GM12878 (cell line): ENCODE measurements at regions not wholly inside any gene's neighbourhood (a gene's known extent, or its start where the extent isn't known, plus 50 kb on each side); places are given as distances from the start of the nearest gene placed in this dataset.

ENCODE experiments used
- ATAC-seq: fragments of 200-7000 bp; cut with Tn5 transposase; 3 replicates; pipeline ENCODE4 v1.9.1; 2020; ENCODE audit warnings: mild to moderate bottlenecking, moderate library complexity
- BruUV-seq: library from RNA; stranded (reverse); fragments of 400-500 nt; replicated peaks from 2 replicates; lab custom pipeline; 2021; lab: Mats Ljungman, UMichigan
- CTCF ChIA-PET: fragments of 300-600 bp; sonication (Branson Sonifier 250); formaldehyde crosslinking; extraction: SDS; loops from one replicate; lab custom pipeline; 2021; ENCODE audit warnings: inconsistent platforms; lab: Yijun Ruan, JAX
- POLR2A ChIA-PET: fragments of 350-600 bp; formaldehyde crosslinking; extraction: SDS; loops from one replicate; lab custom pipeline; 2021; ENCODE audit warnings: inconsistent platforms; lab: Charles Lee
- RAD21 ChIA-PET: fragments of 300-600 bp; sonication (Branson Sonifier 250); formaldehyde crosslinking; loops from one replicate; lab custom pipeline; 2023; ENCODE audit warnings: antibody characterized with exemption; ENCODE audit not compliant: unreplicated experiment; lab: Charles Lee
- SMC1A ChIA-PET: fragments of 300-600 bp; sonication (Branson Sonifier 250); formaldehyde crosslinking; loops from one replicate; lab custom pipeline; 2023; ENCODE audit not compliant: unreplicated experiment, uncharacterized antibody; lab: Charles Lee
- DNase-seq: peaks from one replicate; pipeline ENCODE4 v3.0.0-alpha.2; 2011; ENCODE audit warnings: low read depth, low spot score
- FAIRE-seq: peaks from 3 replicates; lab custom pipeline; 2011; peaks lifted over from hg19 to GRCh38; lab: Jason Lieb, UNC
- H2AFZ ChIP-seq: 2 replicates; pipeline ENCODE4 v1.6.0; 2011; ENCODE audit warnings: low read depth, low read length, control low read depth; ENCODE audit not compliant: control insufficient read depth
- H3K27ac ChIP-seq: 2 replicates; pipeline ENCODE4 v1.5.1; 2011; ENCODE audit warnings: control low read depth; ENCODE audit not compliant: control insufficient read depth, insufficient read depth
- H3K27me3 ChIP-seq, 2 experiments: replicated peaks in 1 of 2; 2 replicates each; pipeline versions ENCODE4 v1.6.0 to v1.6.1; 2011; ENCODE audit warnings: low read length in 1 of 2; ENCODE audit not compliant: control insufficient read depth in 2 of 2, insufficient read depth in 2 of 2
- H3K36me3 ChIP-seq, 2 experiments: 2 replicates each; pipeline ENCODE4 v1.5.1; 2011; ENCODE audit warnings: low read length in 1 of 2; ENCODE audit not compliant: control insufficient read depth in 2 of 2, insufficient read depth in 2 of 2
- H3K4me1 ChIP-seq: 2 replicates; pipeline ENCODE4 v1.6.1; 2011; ENCODE audit warnings: mild to moderate bottlenecking, low read length, moderate library complexity, mixed read lengths; ENCODE audit not compliant: control insufficient read depth, insufficient read depth
- H3K4me2 ChIP-seq: 2 replicates; pipeline ENCODE4 v1.6.0; 2011; ENCODE audit warnings: control low read depth; ENCODE audit not compliant: control insufficient read depth, insufficient read depth
- H3K4me3 ChIP-seq: fragments of 200-600 bp; sonication (generic); 2 replicates; pipeline ENCODE4 v1.5.1; 2016
- H3K79me2 ChIP-seq: 2 replicates; pipeline ENCODE4 v1.6.0; 2011; ENCODE audit warnings: low read length; ENCODE audit not compliant: control insufficient read depth, insufficient read depth
- H3K9ac ChIP-seq: 2 replicates; pipeline ENCODE4 v1.8.0; 2011; ENCODE audit warnings: low read length, control low read depth, mixed read lengths; ENCODE audit not compliant: control insufficient read depth, insufficient read depth
- H3K9me3 ChIP-seq: replicated peaks from 3 replicates; pipeline ENCODE4 v1.5.1; 2011; ENCODE audit warnings: mild to moderate bottlenecking, low read length; ENCODE audit not compliant: control insufficient read depth, insufficient read depth
- H4K20me1 ChIP-seq: 2 replicates; pipeline ENCODE4 v1.6.0; 2011; ENCODE audit not compliant: control insufficient read depth, insufficient read depth
- ASH2L ChIP-seq: fragments of 300-600, 200-600 bp; sonication (generic); IDR thresholded peaks from 2 replicates; pipeline ENCODE4 v1.6.1; 2017; ENCODE audit warnings: low read depth, mild to moderate bottlenecking, borderline replicate concordance
- DPF2 ChIP-seq: fragments of 450-650 bp; IDR thresholded peaks from 2 replicates; pipeline ENCODE4 v1.6.1; 2017; ENCODE audit warnings: mild to moderate bottlenecking
- EED ChIP-seq: sonication (generic); IDR thresholded peaks from 2 replicates; pipeline ENCODE4 v1.6.1; 2016; ENCODE audit warnings: antibody characterized with exemption, low read depth
- GABPA ChIP-seq: IDR thresholded peaks from 2 replicates; pipeline ENCODE4 v1.6.1; 2014; ENCODE audit warnings: antibody characterized with exemption, low read depth, mild to moderate bottlenecking, inconsistent platforms
- KLF5 ChIP-seq: fragments of 450-650 bp; IDR thresholded peaks from 2 replicates; pipeline ENCODE4 v1.6.1; 2014; ENCODE audit warnings: mild to moderate bottlenecking; ENCODE audit not compliant: partially characterized antibody
- MTA3 ChIP-seq: IDR thresholded peaks from 2 replicates; pipeline ENCODE4 v1.6.1; 2012; ENCODE audit warnings: low read length, inconsistent platforms, borderline replicate concordance
- NFYB ChIP-seq: IDR thresholded peaks from 2 replicates; pipeline ENCODE4 v1.6.1; 2011; ENCODE audit warnings: low read depth, mild to moderate bottlenecking, low read length, improper control_type of control experiment, moderate library complexity; ENCODE audit not compliant: insufficient read depth
- SMAD1 ChIP-seq: fragments of 450-650 bp; IDR thresholded peaks from 2 replicates; pipeline ENCODE4 v1.6.1; 2018; ENCODE audit warnings: mild to moderate bottlenecking, low read depth; ENCODE audit not compliant: partially characterized antibody
- SMAD5 ChIP-seq: IDR thresholded peaks from 2 replicates; pipeline ENCODE4 v1.6.1; 2016; ENCODE audit warnings: antibody characterized with exemption, low read depth
- SMARCA5 ChIP-seq: fragments of 450-650 bp; IDR thresholded peaks from 2 replicates; pipeline ENCODE4 v1.6.1; 2017; ENCODE audit warnings: mild to moderate bottlenecking
- YY1 ChIP-seq: IDR thresholded peaks from 2 replicates; pipeline ENCODE4 v1.6.1; 2011; ENCODE audit warnings: low read depth, mild to moderate bottlenecking, low read length
- ZNF24 ChIP-seq: fragments of 450-650 bp; IDR thresholded peaks from 2 replicates; pipeline ENCODE4 v1.6.1; 2017; ENCODE audit warnings: antibody characterized with exemption, mild to moderate bottlenecking
- WGBS: methylation state at CpG from one replicate; pipeline ENCODE4 v1.1.6; 2016; ENCODE audit warnings: low lambda C conversion rate; ENCODE audit not compliant: insufficient replicate concordance, insufficient coverage; ENCODE audit errors: missing lambda C conversion rate; 5-methylcytosine and 5-hydroxymethylcytosine counted together
- in situ Hi-C: fragments of 300-500 bp; cut with MboI; formaldehyde crosslinking; loops from 9 replicates; pipeline ENCODE4 v1.14.3; 2018; ENCODE audit warnings: mixed read lengths
- intact Hi-C: fragments of 100-400 bp; cut with micrococcal nuclease; formaldehyde crosslinking; loops from one replicate; pipeline ENCODE4 v1.14.2; 2022; ENCODE audit not compliant: unreplicated experiment
- TF ChIP-seq, protein P1 (sequence below): fragments of 450-650 bp; conservative IDR thresholded peaks from 2 replicates; pipeline ENCODE4 v1.6.1; 2017; ENCODE audit warnings: mild to moderate bottlenecking, moderate library complexity
- TF ChIP-seq, protein P2 (sequence below): fragments of 450-650 bp; IDR thresholded peaks from 2 replicates; pipeline ENCODE4 v1.6.1; 2016; ENCODE audit warnings: mild to moderate bottlenecking, moderate library complexity, borderline replicate concordance
- TF ChIP-seq, protein P3 (sequence below): fragments of 450-650 bp; IDR thresholded peaks from 2 replicates; pipeline ENCODE4 v1.6.1; 2017; ENCODE audit warnings: antibody characterized with exemption, mild to moderate bottlenecking, moderate library complexity
- TF ChIP-seq, protein P4 (sequence below): IDR thresholded peaks from 2 replicates; pipeline ENCODE4 v1.6.1; 2012; ENCODE audit warnings: low read length, inconsistent platforms

- POLR2A ChIA-PET = no interaction called here
- H3K4me3 ChIP-seq = no peak overlapping the region
- no peaks in the 10 kb centered on the region for H3K79me2 ChIP-seq
- no peak for DNase-seq
- H2AFZ ChIP-seq = no peak overlapping the region
- no peaks in the 10 kb centered on the region for H4K20me1 ChIP-seq
- RAD21 ChIA-PET = no interaction called here
- CTCF ChIA-PET = interaction anchor here (1.1 kb wide), 1 partner anchor 10 kb away, joined by 4 read pairs; no protein-coding TSS in a partner anchor
- no peaks in the 10 kb centered on the region; a peak in 1 of 4 replicates for H3K27me3 ChIP-seq
- H3K9me3 ChIP-seq = no peaks in the 10 kb centered on the region
- H3K9ac ChIP-seq = no peak overlapping the region
- no peaks in the 10 kb centered on the region for H3K36me3 ChIP-seq
- intact Hi-C loops = no loop called here
- no peak for FAIRE-seq
- no peak overlapping the region for H3K27ac ChIP-seq
- H3K4me1 ChIP-seq = no peaks in the 10 kb centered on the region
- in situ Hi-C loops = no loop called here
- BruUV-seq = no TSS peak
- H3K4me2 ChIP-seq = no peak overlapping the region
- TF ChIP-seq, protein P1, sequence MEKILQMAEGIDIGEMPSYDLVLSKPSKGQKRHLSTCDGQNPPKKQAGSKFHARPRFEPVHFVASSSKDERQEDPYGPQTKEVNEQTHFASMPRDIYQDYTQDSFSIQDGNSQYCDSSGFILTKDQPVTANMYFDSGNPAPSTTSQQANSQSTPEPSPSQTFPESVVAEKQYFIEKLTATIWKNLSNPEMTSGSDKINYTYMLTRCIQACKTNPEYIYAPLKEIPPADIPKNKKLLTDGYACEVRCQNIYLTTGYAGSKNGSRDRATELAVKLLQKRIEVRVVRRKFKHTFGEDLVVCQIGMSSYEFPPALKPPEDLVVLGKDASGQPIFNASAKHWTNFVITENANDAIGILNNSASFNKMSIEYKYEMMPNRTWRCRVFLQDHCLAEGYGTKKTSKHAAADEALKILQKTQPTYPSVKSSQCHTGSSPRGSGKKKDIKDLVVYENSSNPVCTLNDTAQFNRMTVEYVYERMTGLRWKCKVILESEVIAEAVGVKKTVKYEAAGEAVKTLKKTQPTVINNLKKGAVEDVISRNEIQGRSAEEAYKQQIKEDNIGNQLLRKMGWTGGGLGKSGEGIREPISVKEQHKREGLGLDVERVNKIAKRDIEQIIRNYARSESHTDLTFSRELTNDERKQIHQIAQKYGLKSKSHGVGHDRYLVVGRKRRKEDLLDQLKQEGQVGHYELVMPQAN = no peak
- no peak for TF ChIP-seq NFYB
- TF ChIP-seq KLF5 = no peak
- TF ChIP-seq ZNF24 = no peak
- no peak for TF ChIP-seq DPF2
- no peak for TF ChIP-seq YY1
- TF ChIP-seq SMAD1 = no peak
- TF ChIP-seq ASH2L = no peak
- TF ChIP-seq SMARCA5 = no peak
- TF ChIP-seq, protein P2, sequence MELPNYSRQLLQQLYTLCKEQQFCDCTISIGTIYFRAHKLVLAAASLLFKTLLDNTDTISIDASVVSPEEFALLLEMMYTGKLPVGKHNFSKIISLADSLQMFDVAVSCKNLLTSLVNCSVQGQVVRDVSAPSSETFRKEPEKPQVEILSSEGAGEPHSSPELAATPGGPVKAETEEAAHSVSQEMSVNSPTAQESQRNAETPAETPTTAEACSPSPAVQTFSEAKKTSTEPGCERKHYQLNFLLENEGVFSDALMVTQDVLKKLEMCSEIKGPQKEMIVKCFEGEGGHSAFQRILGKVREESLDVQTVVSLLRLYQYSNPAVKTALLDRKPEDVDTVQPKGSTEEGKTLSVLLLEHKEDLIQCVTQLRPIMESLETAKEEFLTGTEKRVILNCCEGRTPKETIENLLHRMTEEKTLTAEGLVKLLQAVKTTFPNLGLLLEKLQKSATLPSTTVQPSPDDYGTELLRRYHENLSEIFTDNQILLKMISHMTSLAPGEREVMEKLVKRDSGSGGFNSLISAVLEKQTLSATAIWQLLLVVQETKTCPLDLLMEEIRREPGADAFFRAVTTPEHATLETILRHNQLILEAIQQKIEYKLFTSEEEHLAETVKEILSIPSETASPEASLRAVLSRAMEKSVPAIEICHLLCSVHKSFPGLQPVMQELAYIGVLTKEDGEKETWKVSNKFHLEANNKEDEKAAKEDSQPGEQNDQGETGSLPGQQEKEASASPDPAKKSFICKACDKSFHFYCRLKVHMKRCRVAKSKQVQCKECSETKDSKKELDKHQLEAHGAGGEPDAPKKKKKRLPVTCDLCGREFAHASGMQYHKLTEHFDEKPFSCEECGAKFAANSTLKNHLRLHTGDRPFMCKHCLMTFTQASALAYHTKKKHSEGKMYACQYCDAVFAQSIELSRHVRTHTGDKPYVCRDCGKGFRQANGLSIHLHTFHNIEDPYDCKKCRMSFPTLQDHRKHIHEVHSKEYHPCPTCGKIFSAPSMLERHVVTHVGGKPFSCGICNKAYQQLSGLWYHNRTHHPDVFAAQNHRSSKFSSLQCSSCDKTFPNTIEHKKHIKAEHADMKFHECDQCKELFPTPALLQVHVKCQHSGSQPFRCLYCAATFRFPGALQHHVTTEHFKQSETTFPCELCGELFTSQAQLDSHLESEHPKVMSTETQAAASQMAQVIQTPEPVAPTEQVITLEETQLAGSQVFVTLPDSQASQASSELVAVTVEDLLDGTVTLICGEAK = no peak
- TF ChIP-seq, protein P3, sequence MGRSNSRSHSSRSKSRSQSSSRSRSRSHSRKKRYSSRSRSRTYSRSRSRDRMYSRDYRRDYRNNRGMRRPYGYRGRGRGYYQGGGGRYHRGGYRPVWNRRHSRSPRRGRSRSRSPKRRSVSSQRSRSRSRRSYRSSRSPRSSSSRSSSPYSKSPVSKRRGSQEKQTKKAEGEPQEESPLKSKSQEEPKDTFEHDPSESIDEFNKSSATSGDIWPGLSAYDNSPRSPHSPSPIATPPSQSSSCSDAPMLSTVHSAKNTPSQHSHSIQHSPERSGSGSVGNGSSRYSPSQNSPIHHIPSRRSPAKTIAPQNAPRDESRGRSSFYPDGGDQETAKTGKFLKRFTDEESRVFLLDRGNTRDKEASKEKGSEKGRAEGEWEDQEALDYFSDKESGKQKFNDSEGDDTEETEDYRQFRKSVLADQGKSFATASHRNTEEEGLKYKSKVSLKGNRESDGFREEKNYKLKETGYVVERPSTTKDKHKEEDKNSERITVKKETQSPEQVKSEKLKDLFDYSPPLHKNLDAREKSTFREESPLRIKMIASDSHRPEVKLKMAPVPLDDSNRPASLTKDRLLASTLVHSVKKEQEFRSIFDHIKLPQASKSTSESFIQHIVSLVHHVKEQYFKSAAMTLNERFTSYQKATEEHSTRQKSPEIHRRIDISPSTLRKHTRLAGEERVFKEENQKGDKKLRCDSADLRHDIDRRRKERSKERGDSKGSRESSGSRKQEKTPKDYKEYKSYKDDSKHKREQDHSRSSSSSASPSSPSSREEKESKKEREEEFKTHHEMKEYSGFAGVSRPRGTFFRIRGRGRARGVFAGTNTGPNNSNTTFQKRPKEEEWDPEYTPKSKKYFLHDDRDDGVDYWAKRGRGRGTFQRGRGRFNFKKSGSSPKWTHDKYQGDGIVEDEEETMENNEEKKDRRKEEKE = no peak
- no peak for TF ChIP-seq EED
- TF ChIP-seq SMAD5 = no peak
- TF ChIP-seq, protein P4, sequence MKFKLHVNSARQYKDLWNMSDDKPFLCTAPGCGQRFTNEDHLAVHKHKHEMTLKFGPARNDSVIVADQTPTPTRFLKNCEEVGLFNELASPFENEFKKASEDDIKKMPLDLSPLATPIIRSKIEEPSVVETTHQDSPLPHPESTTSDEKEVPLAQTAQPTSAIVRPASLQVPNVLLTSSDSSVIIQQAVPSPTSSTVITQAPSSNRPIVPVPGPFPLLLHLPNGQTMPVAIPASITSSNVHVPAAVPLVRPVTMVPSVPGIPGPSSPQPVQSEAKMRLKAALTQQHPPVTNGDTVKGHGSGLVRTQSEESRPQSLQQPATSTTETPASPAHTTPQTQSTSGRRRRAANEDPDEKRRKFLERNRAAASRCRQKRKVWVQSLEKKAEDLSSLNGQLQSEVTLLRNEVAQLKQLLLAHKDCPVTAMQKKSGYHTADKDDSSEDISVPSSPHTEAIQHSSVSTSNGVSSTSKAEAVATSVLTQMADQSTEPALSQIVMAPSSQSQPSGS = no peak
- TF ChIP-seq GABPA = no peak
- TF ChIP-seq MTA3 = no peak
- no peak for ATAC-seq
- SMC1A ChIA-PET = no interaction called here
- WGBS = 38% methylated on average over 3 of the region's 3 CpGs
These were observed 251.1 kb upstream of the TUT7 start for GRCh38 chr9:86605303-86605702.
